ENCODE measurements at regions not wholly inside any gene's neighbourhood (a gene's known extent, or its start where the extent isn't known, plus 50 kb on each side); places are given as distances from the start of the nearest gene placed in this dataset.

GRCh38 chr2:172299741-172300140, 127.6 kb upstream of the ITGA6 start:
- CTCF ChIA-PET (ENCODE audit: partially characterized antibody) = interaction anchor here (1.1 to 2.0 kb wide), 3 partner anchors 15 to 162 kb away, joined by 3 to 5 read pairs (median 4); no protein-coding TSS in a partner anchor
- Histone ChIP-seq H3K79me2 (ENCODE audit: control insufficient read depth in 1 of 2, insufficient read depth in 2 of 2, low read length in 2 of 2) (no peaks in the 10 kb centered on the region), H3K4ac (replicated peaks; ENCODE audit: insufficient read length, low read depth, low read length) (no peak overlapping the region), H2BK15ac (ENCODE audit: low read length) (no peak overlapping the region), H4K20me1 (replicated peaks in 1 of 2; ENCODE audit: control insufficient read depth in 1 of 2, insufficient read depth in 2 of 2, low read length in 2 of 2) (no peaks in the 10 kb centered on the region), H4K5ac (ENCODE audit: insufficient read length, low read depth, low read length) (no peak overlapping the region), H3K4me3 (ENCODE audit: extremely low read depth in 1 of 4, insufficient read depth in 2 of 4, low read depth in 3 of 4, low read length in 4 of 4) (no peak overlapping the region), H2BK20ac (ENCODE audit: low read length) (no peak overlapping the region), H3K18ac (ENCODE audit: extremely low read depth, low read length) (no peak overlapping the region), H2BK5ac (ENCODE audit: low read depth, low read length) (no peak overlapping the region), H2BK12ac (ENCODE audit: low read depth, low read length) (no peak overlapping the region), H3K14ac (ENCODE audit: insufficient read length) (no peak overlapping the region), H3K9ac (replicated peaks in 1 of 4; ENCODE audit: extremely low read depth in 1 of 4, low read depth in 3 of 4, low read length in 3 of 4) (no peak overlapping the region), H2AK5ac (ENCODE audit: low read depth, low read length) (no peak overlapping the region), H3K9me3 (ENCODE audit: insufficient read depth in 2 of 2, low read depth in 1 of 2, low read length in 1 of 2) (0 out of 4 replicates have a peak, but pooled peaks cover 0 to 2% of the 10 kb centered on the region in 2 experiments), H2BK120ac (replicated peaks; ENCODE audit: low read depth, low read length) (no peak overlapping the region), H3K4me1 (replicated peaks in 1 of 4; ENCODE audit: control insufficient read depth in 3 of 4, insufficient read depth in 4 of 4, low read length in 3 of 4) (peaks cover 3 to 13% (median 8%) of the 10 kb centered on the region in 4 experiments; a peak in 6 of 7 replicates), H3K23me2 (ENCODE audit: low read depth, low read length) (no peaks in the 10 kb centered on the region), H4K8ac (ENCODE audit: extremely low read depth, insufficient read depth, low read length) (no peak overlapping the region), H3K27me3 (replicated peaks in 1 of 4; ENCODE audit: control insufficient read depth in 3 of 4, extremely low read depth in 1 of 4, insufficient read depth in 3 of 4, low read length in 3 of 4) (peaks cover 1 to 10% (median 6%) of the 10 kb centered on the region in 4 experiments; a peak in 5 of 7 replicates), H4K91ac (replicated peaks; ENCODE audit: insufficient read length, low read length) (no peak overlapping the region), H2AFZ (ENCODE audit: low read length) (no peak overlapping the region), H3K23ac (ENCODE audit: insufficient read length) (no peak overlapping the region), H3K4me2 (ENCODE audit: insufficient read depth in 1 of 2, low read depth in 2 of 2, low read length in 2 of 2) (no peak overlapping the region), H3K27ac (ENCODE audit: low read depth, low read length) (no peak overlapping the region), H3K36me3 (ENCODE audit: control insufficient read depth in 2 of 4, insufficient read depth in 4 of 4, low read length in 3 of 4) (no peaks in the 10 kb centered on the region), H3K56ac (replicated peaks; ENCODE audit: insufficient read length, low read depth, low read length) (no peak overlapping the region), H3K79me1 (ENCODE audit: low read depth, low read length) (no peaks in the 10 kb centered on the region)
- WGBS, 2 experiments (ENCODE audit: extremely low coverage in 1 of 2, insufficient coverage in 1 of 2, insufficient read length in 1 of 2, insufficient replicate concordance in 2 of 2, low coverage in 1 of 2, low lambda C conversion rate in 2 of 2, missing lambda C conversion rate in 1 of 2) = 90% methylated on average over 5 of the region's 5 CpGs; no CpG with 5 or more reads in 1 of the 2 experiments
- DNase-seq (ENCODE audit: low read depth in 1 of 2, low spot score in 2 of 2) = no peak
- no peak for FAIRE-seq
- POLR2A ChIA-PET (ENCODE audit: partially characterized antibody) = no interaction called here
- TF ChIP-seq CBX8 (IDR thresholded peaks at IDR 0.05; ENCODE audit: borderline replicate concordance, low read depth, low read length) (no peak), CHD2 (IDR thresholded peaks at IDR 0.05; ENCODE audit: low read length) (no peak), BACH1 (IDR thresholded peaks at IDR 0.05; ENCODE audit: low read length) (no peak), RNF2 (IDR thresholded peaks at IDR 0.05; ENCODE audit: borderline replicate concordance, low read depth, low read length, missing control alignments, poor library complexity, severe bottlenecking) (no peak), ATF3 (IDR thresholded peaks at IDR 0.05; ENCODE audit: insufficient read depth, low read depth, low read length) (no peak), KDM1A (IDR thresholded peaks at IDR 0.05; ENCODE audit: borderline replicate concordance, low read length) (no peak), TAF1 (IDR thresholded peaks at IDR 0.05; ENCODE audit: low read depth, low read length) (no peak), GABPA (IDR thresholded peaks at IDR 0.05; ENCODE audit: borderline replicate concordance, insufficient read depth, low read length) (no peak), POU5F1 (IDR thresholded peaks at IDR 0.05; ENCODE audit: low read depth, low read length) (no peak), PHF8 (conservative IDR thresholded peaks at IDR 0.05; ENCODE audit: low read depth, low read length) (no peak), FOSL1 (IDR thresholded peaks at IDR 0.05; ENCODE audit: insufficient read depth, low read depth, low read length) (no peak), EZH2 (IDR thresholded peaks at IDR 0.05; ENCODE audit: low read depth, low read length, severe bottlenecking) (no peak), E2F6 (IDR thresholded peaks at IDR 0.05) (no peak)
